GM18867 (cell line): ENCODE measurements at regions not wholly inside any gene's neighbourhood (a gene's known extent, or its start where the extent isn't known, plus 50 kb on each side); places are given as distances from the start of the nearest gene placed in this dataset.
"Not testable (repeated sequence)": the region's sequence is repeated elsewhere in the genome, so short reads cannot be mapped to it uniquely, and the experiment has no call there.

Experiments used
- ATAC-seq: cut with Tn5 transposase; IDR thresholded peaks from one replicate; pipeline ENCODE4 v1.9.1; 2021; ENCODE audit warnings: mild to moderate bottlenecking, moderate library complexity; ENCODE audit not compliant: unreplicated experiment

DNA sequence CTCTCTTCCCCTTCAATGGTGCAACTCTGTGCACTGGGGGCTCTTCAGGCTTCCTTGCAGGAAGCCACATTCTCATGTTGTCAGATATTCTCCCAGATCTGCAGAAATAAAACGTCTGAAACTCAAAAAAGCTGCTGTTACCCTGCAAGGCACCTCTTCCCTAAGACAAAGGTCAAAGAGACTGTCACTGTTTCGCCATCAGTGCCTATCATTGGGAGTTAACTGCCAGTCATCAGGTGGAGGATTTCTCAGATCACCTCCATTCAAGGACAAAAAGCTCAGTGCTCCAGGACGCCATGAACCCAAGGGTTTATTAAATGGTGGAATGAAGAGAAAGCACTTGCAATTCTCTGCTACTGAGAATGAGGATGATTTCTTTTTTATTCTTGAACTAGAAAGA lies 144.6 kb upstream of the PALS2 start:
- ATAC-seq, result no peak

DNA sequence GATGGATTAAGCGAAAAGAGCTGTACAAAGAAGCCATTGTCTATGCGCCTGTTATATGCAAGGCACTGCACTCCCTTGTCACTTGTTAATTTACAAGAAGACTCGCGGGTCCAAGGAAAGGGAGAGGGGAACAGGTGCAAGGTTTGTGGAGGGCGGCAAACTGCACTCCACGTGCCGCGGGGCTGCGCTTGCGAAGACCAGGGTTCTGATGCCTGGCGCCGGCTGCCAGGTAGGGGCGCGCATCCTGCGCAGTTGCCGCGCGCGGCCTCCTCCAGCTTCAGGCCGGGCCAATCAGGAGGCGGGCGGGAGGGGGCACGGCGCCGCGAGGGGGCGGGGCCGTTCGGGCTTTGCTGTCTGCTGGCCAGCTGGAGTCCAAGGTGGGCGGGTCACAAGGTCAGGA lies 140.6 kb upstream of the PALS2 start:
- no peak for ATAC-seq

DNA sequence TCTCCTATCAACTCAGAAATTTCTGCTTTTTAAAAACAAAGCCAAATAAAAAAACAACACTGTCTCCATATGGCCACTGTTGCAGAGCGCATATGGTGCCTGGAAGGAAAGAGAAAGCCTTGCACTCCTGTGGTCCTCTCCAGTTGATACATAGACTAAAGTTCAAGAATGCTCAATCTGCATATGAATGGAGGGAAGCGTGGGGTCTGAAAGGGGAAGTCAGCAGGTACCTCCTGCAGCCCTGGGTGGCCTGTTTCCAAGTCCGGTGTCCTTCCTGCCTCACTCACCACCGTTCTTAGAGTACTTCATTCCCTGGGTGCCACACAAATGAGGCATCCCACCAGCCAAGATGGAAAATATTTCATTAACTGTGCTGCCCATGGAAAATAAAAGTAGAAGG lies 138.3 kb upstream of the PALS2 start:
- no peak for ATAC-seq

DNA sequence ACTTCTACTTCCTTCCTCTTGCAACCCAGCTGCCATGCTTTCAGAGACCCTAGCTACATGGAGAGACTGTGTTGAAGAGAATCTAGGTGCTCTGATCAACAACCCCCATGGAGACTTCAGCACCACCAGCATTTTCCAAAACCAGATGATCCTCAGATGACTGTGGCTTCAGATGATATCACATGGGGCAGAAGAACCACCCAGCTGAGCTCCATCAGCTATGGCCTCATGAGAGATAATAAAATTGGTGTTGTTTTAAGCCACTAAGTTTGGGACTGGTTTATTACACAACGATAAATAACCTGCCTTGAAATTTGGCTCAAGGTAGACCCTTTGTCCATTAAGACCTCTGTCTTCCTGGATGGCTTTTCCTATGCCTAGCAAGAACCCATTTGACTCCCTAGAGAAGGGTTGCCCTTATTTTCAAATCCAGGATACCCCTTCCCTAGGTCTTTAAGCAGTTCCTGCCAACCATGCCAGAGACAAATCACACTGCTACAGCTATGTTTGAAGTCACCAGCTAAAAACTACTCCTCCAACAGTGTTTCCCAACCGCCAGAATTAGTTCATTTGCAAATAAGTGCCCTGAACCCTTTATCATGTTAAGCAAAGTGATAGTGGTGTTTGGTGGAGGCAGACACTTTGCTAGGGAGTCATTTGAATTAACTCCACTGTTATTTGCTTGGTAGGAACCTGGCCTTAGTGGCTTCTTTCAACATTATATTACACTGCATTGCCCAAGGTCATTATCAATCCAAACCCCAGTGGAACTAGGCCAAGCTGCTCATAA lies 136.9 kb upstream of the PALS2 start:
- ATAC-seq, result no peak

DNA sequence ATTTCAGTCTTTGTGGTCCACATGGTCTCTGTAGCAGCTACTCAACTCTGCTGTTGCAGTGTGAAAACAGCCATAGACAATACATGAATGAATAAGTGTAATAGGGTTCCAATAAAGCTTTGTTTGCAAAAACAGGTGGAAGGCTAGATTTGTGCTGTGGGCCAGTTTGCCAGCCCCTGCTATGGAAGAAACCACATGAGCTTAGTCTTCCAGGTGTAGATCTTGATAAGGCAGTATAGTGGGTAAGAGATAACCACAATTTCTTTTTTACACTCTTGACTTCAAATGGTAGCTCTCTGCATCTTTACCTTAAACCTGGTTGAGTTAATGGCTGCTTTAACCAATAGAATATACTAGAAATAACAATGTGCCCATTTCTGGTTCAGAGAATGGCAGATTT lies 135.0 kb upstream of the PALS2 start:
- ATAC-seq, result no peak

DNA sequence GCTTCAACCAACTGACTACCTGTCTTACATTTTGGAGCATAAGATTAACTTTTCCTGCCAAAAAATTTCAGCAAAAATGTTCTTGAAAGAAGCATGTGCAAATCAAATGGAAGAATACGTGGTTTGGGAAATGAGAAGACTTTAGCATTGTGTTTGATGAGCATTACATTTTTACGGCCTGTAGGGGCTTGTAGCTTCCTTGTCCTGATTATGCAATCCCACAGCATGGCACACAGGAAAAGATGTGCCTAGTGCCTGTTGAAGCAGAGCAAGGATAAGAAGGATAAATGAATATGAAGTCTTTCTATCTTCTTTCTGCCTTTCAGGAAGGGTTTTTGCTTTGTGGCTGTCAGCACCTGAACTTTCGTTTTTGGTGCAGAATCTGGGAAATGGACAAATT lies 134.1 kb upstream of the PALS2 start:
- ATAC-seq, result not testable (repeated sequence)

DNA sequence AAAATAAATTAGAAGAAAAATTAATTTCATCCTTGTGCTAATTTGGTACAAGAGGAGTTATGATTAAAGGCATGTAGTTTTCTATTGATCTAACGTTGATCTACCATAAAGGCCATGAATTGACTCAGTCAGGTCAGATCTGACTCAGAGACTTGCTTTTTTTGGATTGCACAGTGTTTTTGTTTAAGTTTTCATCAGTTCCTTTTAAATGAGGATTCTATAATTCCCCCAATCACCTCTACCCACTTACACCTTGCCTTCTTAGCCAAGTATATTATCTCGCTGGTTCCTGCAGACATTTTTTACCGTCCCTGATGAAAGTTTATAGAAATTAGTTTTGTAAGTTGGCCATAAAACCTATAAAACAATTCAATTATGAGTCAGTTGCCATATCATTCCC lies 132.4 kb upstream of the PALS2 start:
- no peak for ATAC-seq

DNA sequence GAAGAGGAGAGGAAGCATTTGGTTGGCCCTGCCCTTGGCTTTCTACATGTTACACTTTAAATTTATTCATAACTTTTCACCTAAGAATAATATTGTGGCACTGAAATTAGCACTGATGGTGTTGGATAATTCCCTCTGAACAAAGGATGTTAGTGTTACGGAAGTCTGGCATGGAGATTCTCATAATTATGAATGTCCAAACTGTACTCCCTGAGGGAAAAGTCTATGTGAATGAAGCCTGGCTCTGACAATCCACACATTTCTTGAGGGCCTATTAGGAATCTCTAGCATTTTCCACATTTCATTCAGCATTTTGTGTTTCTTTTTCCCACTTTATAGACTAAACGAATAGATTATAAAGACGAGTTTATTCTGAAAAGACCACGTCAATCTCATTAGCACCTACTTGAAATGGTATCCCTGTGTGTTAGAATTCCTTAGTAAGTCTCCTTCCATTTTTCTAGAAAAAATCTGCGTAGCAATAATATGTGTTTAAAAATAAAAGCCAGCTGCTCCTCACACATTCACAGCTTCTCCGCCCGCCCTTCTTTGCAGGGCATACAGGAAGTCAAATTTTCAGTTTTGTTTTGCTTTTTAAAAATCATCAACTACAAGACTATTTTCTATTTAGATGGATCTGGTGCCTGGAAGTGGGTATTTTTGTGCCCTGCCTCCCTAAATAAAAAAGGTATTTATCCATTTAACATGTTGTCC lies 131.8 kb upstream of the PALS2 start:
- ATAC-seq, result peak; percentile 72

DNA sequence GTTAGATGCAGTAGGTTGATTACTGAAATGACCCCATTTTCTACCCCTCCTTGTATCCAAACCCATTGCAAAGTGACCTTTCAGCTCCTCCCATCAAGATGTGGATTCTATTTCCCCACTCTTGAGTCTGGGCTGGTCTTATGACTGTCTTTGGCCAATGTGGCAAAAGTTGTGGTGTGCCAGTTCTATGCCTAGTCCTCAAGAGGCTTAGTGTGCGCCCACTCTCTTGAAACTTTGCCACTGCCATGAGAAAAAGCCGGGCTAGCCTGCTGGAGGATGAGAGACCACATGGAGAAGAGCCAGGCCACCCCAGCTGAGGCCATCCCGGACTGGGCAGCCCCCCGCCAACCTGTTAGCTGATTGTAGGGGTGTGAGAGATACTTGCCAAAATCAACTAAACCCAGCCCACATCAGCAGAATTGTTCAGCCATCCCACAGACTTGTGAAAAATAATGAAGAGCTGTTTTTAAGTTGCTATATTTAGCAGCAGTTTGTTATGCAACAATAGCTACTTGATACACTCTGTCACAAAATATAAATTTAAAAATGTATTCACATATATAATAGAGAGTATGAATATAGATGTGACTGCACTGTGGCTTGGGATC lies 131.0 kb upstream of the PALS2 start:
- ATAC-seq, result peak; percentile 65

DNA sequence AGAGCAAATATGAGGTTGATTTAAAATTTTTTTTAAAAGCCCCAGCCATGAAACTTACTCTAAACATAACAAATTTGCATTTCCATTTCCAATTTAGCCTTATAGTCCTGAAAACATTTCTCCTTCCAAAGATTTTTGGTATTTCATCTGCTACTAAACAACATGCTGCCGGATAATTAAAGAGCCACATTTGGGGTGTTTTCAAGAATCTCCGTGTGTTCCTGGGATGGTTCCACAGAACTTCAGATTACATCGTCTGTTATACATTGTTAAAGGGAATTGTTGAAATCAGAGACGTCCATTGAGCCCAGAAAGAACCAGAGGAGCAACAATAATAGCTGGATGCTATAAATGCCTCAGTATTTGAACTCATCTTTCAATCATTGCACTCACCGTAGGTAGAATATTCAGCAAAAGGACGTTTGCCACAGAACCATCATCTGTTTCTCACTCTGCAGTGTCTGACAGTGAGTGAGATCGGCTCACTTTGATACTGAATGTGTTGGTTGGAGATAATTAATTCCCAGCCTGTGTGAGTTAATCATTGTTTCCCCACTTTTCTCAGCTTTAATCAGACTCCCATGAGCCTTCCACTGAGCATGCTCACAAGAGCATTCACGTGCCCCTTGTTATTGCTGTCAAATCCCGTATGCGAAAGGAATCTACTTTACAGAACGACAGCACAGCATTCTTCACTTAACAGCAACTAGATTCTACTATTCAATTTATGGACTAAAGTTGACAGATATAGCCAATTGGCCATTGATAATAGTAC lies 128.4 kb upstream of the PALS2 start:
- ATAC-seq, result no peak

DNA sequence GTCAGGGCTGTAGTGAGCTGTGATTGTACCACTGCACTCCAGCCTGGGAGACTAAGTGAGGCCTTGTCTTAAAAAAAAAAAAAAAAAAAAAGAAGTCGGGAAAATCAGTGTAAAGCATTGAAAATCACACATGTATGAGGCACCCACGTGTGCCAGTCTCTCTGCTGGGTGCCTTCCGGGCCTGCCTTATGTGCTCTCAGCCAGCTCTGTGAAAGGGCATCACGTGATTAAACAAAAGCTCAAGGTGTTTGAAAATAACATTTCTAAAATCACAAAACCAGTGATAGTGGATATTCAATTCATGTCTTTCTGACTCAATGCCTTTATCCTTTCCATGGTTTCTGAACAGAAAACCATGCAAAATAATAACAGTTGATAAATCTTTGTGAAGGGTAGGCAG lies 125.2 kb upstream of the PALS2 start:
- no peak for ATAC-seq

DNA sequence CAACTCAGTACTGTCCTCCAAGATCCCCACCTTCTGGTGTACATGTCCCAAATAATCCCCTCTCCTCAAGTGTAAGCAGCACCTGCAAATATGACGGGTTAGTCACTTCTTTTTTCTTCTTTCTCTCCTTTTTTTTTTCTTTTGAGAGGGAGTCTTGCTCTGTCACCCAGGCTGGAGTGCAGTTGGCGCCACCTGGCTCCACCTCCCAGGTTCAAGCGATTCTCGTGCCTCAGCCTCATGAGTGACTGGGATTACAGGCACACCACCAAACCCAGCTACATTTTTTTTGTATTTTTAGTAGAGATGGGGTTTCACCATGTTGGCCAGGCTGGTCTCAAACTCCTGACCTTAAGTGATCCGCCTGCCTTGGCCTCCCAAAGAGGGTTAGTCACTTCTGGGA lies 123.8 kb upstream of the PALS2 start:
- not testable (repeated sequence) for ATAC-seq

DNA sequence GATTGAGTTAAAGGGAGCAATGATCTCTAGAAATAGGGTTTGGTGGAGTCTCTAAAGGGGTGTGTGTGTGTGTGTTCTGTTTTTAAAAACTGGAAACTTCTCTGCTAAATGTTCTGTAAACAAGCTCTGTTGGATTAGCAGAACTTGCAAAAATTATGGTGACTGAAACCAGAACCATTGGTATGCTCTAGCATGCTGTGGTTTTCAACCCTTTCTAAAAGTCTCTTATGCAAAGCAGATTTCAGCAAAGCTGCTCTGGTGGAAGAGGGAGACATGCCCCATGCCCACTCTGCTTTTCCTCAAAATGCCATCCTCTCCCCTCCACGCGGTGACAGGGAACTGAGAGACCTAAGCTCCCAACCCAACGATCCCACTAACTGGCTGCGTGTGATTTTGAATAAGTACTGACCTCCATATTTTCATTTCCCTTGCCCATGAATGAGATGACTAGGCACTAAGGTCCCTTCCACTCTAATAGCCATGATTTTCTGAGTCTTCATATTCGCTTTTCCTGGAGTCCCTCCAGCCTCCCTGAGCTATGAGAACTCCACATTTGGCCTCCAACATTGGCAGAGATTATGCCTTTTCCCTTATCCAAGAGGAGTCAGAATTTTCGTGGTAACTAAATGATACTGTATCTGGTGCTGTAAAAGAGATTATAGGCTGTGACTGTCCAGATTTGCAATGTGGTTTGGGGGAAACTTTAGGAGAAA lies 117.3 kb upstream of the PALS2 start:
- ATAC-seq, result peak; percentile 87

DNA sequence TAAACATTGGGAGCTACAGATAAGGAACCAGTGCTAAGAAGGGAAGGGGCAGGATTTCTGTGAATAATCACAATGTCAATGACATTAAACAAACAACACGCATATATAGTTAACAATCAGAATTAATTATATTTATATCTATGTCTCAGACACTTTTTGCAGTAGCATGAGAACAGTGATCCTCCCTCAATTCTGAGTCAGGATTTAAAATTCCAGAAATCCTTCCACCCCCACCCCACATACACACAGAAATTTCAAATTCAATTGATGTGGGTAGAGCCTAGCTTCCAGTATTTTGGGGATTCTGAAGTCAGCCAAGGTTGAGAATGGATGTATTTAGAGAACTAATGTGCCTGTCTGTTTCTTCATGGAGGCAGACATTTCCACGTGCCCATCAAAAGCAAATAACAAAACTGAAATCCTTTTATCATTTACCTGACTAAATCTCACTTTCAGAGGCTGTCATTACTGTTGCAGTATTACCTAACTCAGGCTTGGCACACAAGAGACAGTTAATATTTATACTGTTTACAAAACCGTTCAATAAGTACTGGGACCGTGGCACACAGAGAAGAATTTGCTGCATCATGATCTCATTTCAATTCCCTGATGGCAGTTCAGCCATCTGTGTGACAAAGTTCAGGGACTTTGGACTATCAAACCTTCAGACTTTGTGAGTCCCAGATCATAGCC lies 116.6 kb upstream of the PALS2 start:
- peak; percentile 41 for ATAC-seq

DNA sequence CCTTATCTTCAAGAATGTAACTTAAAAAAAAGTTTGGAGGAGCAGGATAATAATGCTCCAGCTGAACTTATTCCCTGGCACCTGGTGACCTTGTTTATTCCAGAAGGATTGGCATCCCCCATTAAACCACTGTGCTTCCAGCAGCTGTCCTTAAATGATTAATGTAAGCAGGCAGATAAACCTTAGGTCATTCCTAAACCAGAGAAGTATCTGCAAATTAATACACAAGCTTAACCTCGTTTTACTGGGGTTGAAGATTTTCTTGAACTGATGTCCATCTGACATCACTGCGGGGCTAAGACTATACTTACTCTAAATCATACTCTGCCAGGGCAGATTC lies 116.1 kb upstream of the PALS2 start:
- no peak for ATAC-seq

DNA sequence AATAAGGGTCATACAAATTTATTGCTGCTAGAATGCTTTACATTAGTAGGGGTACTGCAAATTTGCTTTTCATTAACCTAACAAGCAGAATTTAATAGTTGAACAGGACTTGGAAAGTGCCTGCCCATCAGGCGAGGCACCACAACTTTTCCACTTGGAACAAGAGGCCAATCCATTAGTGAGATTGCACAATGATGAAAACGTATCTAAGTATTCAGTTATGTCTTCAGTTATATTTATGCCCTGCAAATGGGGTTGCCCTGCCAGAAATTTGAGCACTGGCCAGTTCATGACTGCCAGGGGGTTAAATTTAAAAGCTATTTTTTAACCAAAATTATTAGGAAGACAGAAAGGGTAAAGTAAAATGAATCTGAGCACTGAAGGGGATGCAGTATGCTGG lies 111.1 kb upstream of the PALS2 start:
- no peak for ATAC-seq

DNA sequence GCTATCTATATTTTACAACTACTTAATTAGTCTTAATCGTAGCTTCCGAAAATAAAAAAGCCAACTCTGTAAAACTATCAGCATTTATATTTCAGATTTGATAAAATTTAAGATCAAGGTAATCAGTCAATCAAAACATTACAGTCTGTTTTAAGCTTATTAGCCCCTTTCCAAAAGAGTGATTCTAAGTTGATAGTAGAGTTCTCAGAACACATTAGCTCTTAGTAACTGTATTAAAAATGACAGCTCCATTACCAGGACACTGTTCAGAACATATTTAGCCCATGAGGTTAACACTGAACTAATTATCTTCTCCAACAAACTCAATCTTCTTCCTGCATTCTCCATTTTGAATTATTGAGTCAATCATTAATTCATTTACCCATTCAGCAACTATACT lies 110.3 kb upstream of the PALS2 start:
- ATAC-seq, result no peak

DNA sequence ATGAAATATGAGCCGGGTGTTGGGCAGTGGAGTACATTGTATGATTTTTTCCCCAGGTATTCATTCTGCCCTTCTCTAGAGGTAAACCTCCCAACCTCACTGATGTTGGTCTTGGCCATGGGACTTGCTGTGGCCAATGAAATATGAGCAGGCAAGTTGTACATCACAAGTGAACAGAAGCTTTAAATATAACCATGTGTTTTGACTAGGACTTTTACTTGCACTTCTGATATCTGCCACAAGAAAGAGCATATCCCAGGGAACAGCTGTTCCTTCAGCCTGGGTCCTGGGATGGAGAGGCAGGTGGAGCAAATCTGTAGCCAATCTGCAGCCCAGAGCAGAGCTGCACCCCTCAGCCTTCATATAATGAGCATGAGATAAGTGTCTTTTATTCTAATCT lies 109.8 kb upstream of the PALS2 start:
- ATAC-seq, result no peak

DNA sequence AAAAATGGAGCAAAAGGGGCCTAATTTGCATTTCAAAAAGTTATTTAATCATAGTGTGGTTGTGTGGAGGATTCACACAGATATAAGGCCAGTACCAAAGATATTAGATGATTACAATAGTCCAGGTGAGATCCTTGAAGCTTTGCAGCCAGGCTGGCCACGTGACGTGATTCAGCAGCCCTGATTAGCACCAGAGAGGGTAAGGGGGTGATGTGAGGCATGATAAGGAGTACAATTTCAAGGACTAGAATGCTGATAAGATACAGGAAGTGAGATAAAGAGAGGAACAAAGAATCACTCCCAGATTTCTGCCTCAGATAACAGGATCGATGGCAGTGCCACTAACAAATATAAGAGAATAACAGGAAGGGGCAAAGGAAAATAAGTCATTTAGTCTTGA lies 108.4 kb upstream of the PALS2 start:
- ATAC-seq, result no peak

DNA sequence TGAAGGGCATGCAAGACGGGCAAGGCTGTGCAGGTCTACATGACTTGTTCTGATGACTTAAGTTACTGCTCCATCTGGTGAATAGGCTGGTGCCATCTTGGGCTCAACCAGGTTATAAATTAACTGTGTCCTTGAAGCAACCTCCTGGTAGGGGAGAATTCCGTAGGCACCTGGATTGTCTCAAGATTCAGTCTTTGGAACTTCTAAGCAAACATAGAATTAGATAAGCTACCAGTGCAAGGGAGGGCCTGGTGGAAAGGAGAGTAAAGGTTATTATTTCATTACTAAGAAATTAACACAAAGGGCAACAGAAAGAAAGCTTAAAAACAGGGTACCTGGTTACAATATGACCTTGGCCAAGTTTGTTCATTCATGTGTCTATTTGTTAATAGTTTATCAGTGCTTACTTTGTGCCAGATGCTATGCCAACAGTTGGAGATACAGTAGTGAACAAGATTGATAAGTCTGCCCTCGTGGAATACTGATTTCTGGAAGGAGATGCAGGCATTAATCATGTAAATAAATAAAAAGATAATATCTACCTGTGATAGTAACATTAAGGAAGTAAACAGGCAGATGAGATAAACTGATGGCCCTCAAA lies 107.0 kb upstream of the PALS2 start:
- ATAC-seq, result no peak
